Activated T-helper 2 cell treated with anti-CD3 and anti-CD28 coated beads, Interferon-gamma antibody, Interleukin-2, Interleukin-4, amounts not matched to agents 10 μg/mL and 5 μg/mL and 100 μg/mL, durations not matched to agents 14 hours and 24 hours and 36 hours (primary cell): ENCODE measurements at regions not wholly inside any gene's neighbourhood (a gene's known extent, or its start where the extent isn't known, plus 50 kb on each side); places are given as distances from the start of the nearest gene placed in this dataset.
"Not testable (repeated sequence)": the region's sequence is repeated elsewhere in the genome, so short reads cannot be mapped to it uniquely, and the experiment has no call there.

ENCODE experiments used
- DNase-seq: peaks from one replicate; pipeline ENCODE4 v3.0.0; 2021; ENCODE audit warnings: low spot score
- H3K27ac Mint-ChIP-seq: one replicate; pipeline ENCODE4 v1.8.0; 2021; ENCODE audit warnings: mixed read lengths
- H3K27me3 Mint-ChIP-seq: one replicate; pipeline ENCODE4 v1.8.0; 2021; ENCODE audit warnings: low read depth, mixed read lengths
- H3K36me3 Mint-ChIP-seq: one replicate; pipeline ENCODE4 v1.8.0; 2021; ENCODE audit warnings: low read depth, mixed read lengths
- H3K4me1 Mint-ChIP-seq: one replicate; pipeline ENCODE4 v1.8.0; 2021; ENCODE audit warnings: low read depth, mixed read lengths
- H3K4me3 Mint-ChIP-seq: one replicate; pipeline ENCODE4 v1.8.0; 2021; ENCODE audit warnings: low read depth, mild to moderate bottlenecking, moderate library complexity, mixed read lengths
- H3K9me3 Mint-ChIP-seq: one replicate; pipeline ENCODE4 v1.8.0; 2021; ENCODE audit warnings: mixed read lengths
- intact Hi-C: fragments of 100-400 bp; cut with micrococcal nuclease; formaldehyde crosslinking; loops from one replicate; pipeline ENCODE4 v1.15.1; 2023

GRCh38 chr7:82499546-82499945 lies 56.0 kb upstream of the CACNA2D1 start:
- peaks cover 18% of the 10 kb centered on the region for H3K9me3 Mint-ChIP-seq
- H3K36me3 Mint-ChIP-seq, intact Hi-C loops, DNase-seq, H3K27me3 Mint-ChIP-seq, H3K27ac Mint-ChIP-seq, H3K4me3 Mint-ChIP-seq, H3K4me1 Mint-ChIP-seq: not testable (repeated sequence)

DNA sequence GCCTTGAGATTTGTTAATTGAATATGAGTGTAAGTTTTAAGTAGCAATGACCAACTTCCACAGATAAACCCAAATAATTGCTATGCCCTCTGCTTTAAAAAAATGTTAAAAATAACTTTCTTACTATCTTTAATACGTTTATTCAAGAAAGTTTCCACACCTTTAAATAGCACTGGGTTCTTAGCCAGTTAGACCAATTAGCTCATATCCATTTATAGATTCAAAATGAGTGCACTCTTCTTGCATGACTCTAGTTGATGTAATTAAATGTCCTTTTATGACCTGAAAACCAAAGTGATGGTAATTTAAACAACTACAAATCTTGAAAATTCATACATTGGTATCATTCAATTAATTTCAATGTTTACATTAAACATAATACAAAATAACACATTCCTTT lies 50.8 kb upstream of the CACNA2D1 start:
- no peak overlapping the region for H3K4me3 Mint-ChIP-seq
- DNase-seq = no peak
- no peaks in the 10 kb centered on the region for H3K27me3 Mint-ChIP-seq
- intact Hi-C loops = no loop called here
- no peaks in the 10 kb centered on the region for H3K36me3 Mint-ChIP-seq
- no peak overlapping the region for H3K27ac Mint-ChIP-seq
- H3K4me1 Mint-ChIP-seq = no peaks in the 10 kb centered on the region
- H3K9me3 Mint-ChIP-seq = peaks cover 5% of the 10 kb centered on the region
